ENCODE measurements at regions not wholly inside any gene's neighbourhood (a gene's known extent, or its start where the extent isn't known, plus 50 kb on each side); places are given as distances from the start of the nearest gene placed in this dataset.

- no peak for DNase-seq (ENCODE audit: low spot score)
These were observed 309.0 kb downstream of the PLK2 start for GRCh38 chr5:58150926-58151325.

GRCh38 chr5:58149746-58150145, 310.1 kb downstream of the PLK2 start:
- no peak for DNase-seq (ENCODE audit: low spot score)

DNA sequence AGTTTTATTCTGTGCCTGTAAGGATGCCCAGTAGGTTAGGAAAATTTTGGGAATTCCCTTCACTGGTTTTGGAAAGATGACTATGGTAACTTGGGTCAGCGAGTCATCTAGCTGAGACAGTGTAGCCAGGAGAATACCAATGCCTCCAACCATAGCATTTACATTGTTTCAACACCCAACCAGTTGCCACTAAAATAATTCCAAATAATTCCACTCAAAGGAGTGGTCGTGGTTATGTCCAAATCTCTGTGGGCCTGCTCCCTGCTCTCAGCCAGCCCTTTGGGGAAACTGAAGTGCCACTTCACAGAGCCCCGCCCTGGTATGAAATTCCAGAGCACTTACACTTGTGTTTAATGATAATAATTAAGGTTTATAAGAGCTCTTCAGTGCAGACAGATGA, 310.5 kb downstream of the PLK2 start:
- no peak for DNase-seq (ENCODE audit: low spot score)

- no peak for DNase-seq (ENCODE audit: low spot score)
These were observed 311.6 kb downstream of the PLK2 start for GRCh38 chr5:58148254-58148775.

- no peak for DNase-seq (ENCODE audit: low spot score)
These were observed 314.4 kb downstream of the PLK2 start for GRCh38 chr5:58145397-58145934.

DNA sequence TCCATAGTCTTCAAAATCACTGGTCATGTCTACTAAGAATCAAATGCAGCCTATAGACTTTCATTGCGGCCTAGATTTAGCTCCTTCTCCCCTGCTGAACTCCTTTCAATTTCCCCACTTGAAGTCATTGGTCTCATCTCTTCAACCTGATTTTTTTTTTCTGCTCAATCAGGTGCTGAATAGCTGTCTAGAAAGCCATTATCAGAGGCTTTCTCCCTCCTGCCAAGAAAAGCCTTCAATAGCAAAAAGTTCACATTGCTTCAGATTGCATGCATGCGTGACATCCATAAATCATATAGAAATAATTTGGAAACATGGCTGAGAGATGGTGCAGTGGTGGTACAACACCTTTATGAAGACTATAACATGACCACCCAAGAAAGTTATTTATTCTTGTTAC, 316.2 kb downstream of the PLK2 start:
- no peak for DNase-seq (ENCODE audit: low spot score)

DNA sequence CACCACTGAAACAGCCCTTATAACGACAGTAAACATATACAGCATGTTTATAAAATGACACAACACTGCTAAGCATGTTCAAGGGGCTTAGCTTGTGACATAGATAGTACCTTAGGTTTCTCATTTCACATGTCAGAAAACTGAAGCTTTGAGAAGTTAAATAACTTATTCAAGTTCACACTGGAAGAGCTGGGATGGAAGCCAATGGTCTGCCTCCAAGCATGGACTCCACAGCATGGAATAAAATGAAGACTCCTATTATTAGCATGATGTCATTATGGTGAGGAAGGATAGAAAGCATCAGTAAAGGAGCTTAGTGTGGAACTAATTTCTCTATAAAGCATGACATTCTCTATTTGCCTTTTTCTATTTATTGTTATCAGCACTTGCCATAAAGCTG, 316.7 kb downstream of the PLK2 start:
- no peak for DNase-seq (ENCODE audit: low spot score)

- DNase-seq (ENCODE audit: low spot score) = no peak
These were observed 321.1 kb downstream of the PLK2 start for GRCh38 chr5:58138791-58139190.

DNA sequence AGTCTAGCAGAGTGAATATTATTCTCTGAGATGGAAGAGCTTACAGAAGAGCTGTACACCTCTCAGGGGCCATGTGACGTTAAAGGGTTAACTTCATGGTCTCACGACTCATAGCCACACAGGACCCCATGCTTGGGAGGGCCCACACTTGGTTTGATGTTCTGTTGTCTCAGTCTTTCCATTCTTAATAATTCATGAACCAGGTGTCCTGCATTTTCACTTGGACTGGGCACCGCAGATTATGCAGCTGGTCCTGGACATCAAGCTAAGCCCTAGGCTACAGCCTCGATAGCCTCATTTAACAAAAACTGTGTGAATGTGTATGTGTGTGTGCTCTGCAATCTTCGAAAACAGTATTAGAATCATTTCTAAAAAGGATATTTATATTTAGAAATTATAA, 323.5 kb downstream of the PLK2 start:
- DNase-seq (ENCODE audit: low spot score) = no peak

DNA sequence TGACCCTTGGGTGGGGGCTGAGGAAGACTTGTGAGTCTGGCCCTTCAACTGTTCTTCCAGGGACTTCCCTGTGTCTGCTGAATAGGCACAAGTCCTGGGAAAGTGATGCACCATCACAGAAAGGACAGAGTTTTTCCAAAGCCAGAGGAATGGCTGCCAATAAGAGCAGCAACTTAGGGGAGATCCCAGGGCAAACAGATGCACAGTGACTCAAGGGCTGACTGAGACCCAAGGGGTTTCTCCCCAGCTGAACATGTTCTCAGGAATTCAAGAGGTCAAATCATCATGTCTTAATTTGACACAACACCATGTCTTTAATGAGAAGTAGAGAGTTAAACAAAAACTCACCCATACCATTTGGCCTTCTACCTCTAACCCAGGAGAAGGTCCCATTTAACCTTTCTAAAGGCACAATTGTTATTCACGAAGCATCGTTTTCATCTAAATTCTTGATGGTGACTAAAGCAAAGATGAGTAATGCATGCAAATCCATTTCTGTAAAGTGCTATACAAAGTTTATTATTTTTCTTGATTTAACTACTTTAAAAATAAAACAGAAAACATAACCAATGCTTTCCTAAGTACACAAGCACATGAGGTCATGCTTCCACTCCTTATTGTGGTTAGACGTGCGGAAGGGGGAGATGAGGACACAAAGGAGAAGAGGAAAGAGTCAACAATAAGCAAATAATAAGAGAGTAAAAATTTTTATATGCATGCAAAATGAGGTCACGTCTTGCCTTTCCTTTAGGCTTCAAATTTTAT, 324.1 kb downstream of the PLK2 start:
- DNase-seq (ENCODE audit: low spot score) = no peak

- DNase-seq (ENCODE audit: low spot score) = no peak
These were observed 326.1 kb downstream of the PLK2 start for GRCh38 chr5:58133631-58134296.

GRCh38 chr5:58133216-58133615, 326.7 kb downstream of the PLK2 start:
- no peak for DNase-seq (ENCODE audit: low spot score)

- DNase-seq (ENCODE audit: low spot score) = no peak
These were observed 332.3 kb downstream of the PLK2 start for GRCh38 chr5:58127255-58128220.

DNA sequence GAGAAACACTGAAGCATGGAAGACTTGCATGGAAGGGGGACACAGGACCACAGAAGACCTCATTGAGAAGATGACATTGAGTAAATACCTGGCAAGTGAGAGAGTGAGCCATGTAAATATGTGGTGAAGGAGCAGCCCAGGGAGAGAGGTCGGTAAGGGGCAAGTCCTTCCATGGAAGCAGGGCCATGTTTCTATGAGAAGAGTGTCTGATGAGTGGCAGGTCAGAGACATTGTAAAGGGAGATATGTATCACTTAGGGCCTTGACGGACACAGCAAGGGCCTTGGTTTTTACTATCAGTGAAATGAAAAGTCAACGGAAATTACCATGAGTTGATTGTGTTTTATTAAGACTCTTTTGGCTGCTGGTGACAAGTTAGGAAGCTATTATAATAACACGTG, 336.4 kb downstream of the PLK2 start:
- DNase-seq (ENCODE audit: low spot score) = no peak

DNA sequence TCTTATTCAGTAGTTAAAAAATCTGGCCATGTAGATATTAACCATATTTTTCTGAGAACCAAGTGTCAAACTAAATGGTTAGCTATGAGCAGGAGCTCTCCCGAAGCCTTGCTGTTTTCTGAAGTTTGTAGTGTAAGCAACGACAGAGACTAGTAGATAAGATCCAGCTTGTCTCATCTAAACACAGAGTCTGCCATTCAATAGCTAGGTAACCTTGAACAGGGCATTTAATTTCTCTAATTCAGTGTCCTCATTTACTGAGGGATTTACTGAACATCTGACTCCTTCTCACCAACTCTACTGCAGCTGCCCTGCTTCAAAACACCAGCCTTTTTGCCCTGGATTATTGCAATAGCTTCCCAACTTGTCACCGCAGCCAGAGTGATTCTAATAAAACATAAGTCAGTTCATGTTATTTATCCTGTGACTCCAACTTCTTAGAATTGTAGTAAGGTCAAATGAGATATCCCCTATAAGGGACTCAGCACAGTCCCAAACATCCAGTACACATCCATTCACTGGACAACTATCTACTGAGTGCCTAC, 337.0 kb downstream of the PLK2 start:
- no peak for DNase-seq (ENCODE audit: low spot score)

DNA sequence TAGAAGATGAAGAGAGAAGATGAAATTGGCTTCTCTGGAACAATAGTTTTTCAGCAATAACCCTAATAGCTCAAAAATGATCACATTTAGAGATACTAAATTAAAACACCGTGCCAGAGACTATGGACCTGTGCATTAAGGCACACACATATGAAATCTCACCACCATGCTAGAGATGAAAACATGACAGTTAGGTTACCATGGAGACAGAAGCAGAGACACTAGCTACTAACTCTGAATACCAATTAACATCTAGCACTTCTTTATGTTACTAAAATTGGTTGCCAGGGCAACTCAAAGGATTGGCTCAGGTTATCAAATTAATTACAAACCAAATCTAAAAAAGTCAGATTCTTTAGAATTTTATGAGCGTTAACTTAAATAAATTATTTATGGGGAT, 337.7 kb downstream of the PLK2 start:
- DNase-seq (ENCODE audit: low spot score) = no peak

DNA sequence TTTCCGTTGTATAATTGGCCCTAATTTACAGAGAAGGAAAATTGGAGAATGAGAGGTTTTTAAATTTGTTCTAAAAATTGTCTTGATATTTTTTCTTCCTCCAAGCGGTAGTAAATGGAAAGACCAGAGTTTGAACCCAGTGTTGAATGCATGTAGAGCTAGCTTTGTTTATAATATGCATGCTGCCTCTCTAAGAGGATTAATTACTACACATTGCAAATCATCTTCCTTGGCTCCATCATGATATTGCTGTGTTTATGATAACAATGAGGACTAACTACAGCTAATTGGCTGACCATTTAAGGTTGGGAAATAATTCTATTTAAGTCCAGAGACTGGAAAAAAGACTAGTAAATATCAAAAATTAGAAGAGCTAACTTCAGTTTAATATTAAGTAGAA, 338.5 kb downstream of the PLK2 start:
- DNase-seq (ENCODE audit: low spot score) = no peak

GRCh38 chr5:58117542-58117941, 342.3 kb downstream of the PLK2 start:
- DNase-seq (ENCODE audit: low spot score) = no peak

GRCh38 chr5:58116346-58116745, 343.5 kb downstream of the PLK2 start:
- no peak for DNase-seq (ENCODE audit: low spot score)

- no peak for DNase-seq (ENCODE audit: low spot score)
These were observed 344.1 kb downstream of the PLK2 start for GRCh38 chr5:58115811-58116210.

GRCh38 chr5:58114324-58114723, 345.6 kb downstream of the PLK2 start:
- DNase-seq (ENCODE audit: low spot score) = no peak

DNA sequence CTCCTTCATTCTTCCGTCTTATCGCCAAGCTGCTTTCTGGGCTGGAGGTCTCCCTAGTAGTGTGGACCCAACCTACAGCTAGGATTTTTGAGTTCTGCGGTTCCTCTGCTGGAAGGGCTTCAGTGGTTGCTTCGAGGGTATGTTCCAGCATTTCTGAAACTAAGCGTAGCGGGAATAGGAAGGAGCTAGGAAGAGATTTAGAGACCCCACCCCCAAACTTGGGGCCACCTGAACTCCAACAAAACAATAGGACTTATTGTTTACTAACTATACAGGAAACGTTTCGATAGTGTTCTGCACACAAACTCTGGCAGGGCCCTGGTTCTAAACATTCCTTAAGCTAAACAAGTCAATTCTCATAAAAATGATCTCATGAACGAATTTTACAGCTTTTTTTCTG, 346.7 kb downstream of the PLK2 start:
- no peak for DNase-seq (ENCODE audit: low spot score)

Data from pons (tissue), 1 donor.